Breast epithelium (tissue), 4 donors: ENCODE measurements at regions not wholly inside any gene's neighbourhood (a gene's known extent, or its start where the extent isn't known, plus 50 kb on each side); places are given as distances from the start of the nearest gene placed in this dataset.

Source experiments
- DNase-seq, 2 donors: peaks; one replicate each; pipeline ENCODE4 v3.0.0-alpha.2; 2019; ENCODE audit warnings: low spot score in 2 of 2
- H3K27ac ChIP-seq, 2 donors: fragments of 200-600 bp; sonication (generic) in 1 of 2; one replicate each; pipeline ENCODE4 v1.5.1; 2016 to 2019; ENCODE audit warnings: mild to moderate bottlenecking in 1 of 2
- H3K27me3 ChIP-seq, 2 donors: fragments of 200-600 bp; sonication (generic) in 1 of 2; one replicate each; pipeline versions ENCODE4 v1.5.1 to v1.6.0; 2017 to 2019; ENCODE audit warnings: control low read depth in 1 of 2, mild to moderate bottlenecking in 1 of 2
- H3K36me3 ChIP-seq: fragments of 200-600 bp; one replicate; pipeline ENCODE4 v1.5.1; 2019
- H3K4me1 ChIP-seq, 2 donors: fragments of 200-600 bp; sonication (generic); one replicate each; pipeline ENCODE4 v1.5.1; 2016 to 2019; ENCODE audit warnings: control low read depth in 1 of 2
- H3K4me3 ChIP-seq, 3 donors: fragments of 200-600 bp; sonication (generic); 1 replicate in 2 of 3; 2 replicates in 1 of 3; pipeline ENCODE4 v1.5.1; 2016 to 2019; ENCODE audit warnings: mild to moderate bottlenecking in 3 of 3, moderate library complexity in 2 of 3
- H3K9me3 ChIP-seq, 2 donors: fragments of 200-600 bp; sonication (generic) in 1 of 2; one replicate each; pipeline ENCODE4 v1.5.1; 2016 to 2019; ENCODE audit warnings: control low read depth in 1 of 2
- CTCF ChIP-seq, 3 donors: fragments of 450-650 bp; IDR thresholded peaks; one replicate each; pipeline ENCODE4 v1.5.1; 2016 to 2017; ENCODE audit warnings: antibody characterized with exemption in 3 of 3, mild to moderate bottlenecking in 3 of 3, moderate library complexity in 3 of 3
- POLR2A ChIP-seq: fragments of 450-650 bp; IDR thresholded peaks from one replicate; pipeline ENCODE4 v1.6.1; 2016; ENCODE audit warnings: antibody characterized with exemption, mild to moderate bottlenecking, moderate library complexity
- POLR2AphosphoS5 ChIP-seq, 3 donors: sonication (generic); formaldehyde crosslinking; IDR thresholded peaks; one replicate each; pipeline ENCODE4 v1.6.1; 2017; ENCODE audit warnings: antibody characterized with exemption in 3 of 3
- intact Hi-C: fragments of 100-400 bp; cut with DNase I; formaldehyde crosslinking; loops from one replicate; pipeline ENCODE4 v1.15.1; 2023; ENCODE audit warnings: low total_unique reads

- Histone ChIP-seq H3K36me3 (no peaks in the 10 kb centered on the region), H3K4me3 (no peak overlapping the region), H3K27ac (no peak overlapping the region), H3K4me1 (no peaks in the 10 kb centered on the region), H3K27me3 (no peaks in the 10 kb centered on the region), H3K9me3 (no peaks in the 10 kb centered on the region)
- intact Hi-C loops, result no loop called here
- TF ChIP-seq POLR2AphosphoS5 (IDR thresholded peaks at IDR 0.05), result no peak
- TF ChIP-seq POLR2A, result no peak
- no peak for TF ChIP-seq CTCF (IDR thresholded peaks at IDR 0.05)
- DNase-seq, result no peak
Measured at GRCh38 chr4:148787285-148787684, 345.1 kb upstream of the NR3C2 start.

GRCh38 chr4:148786699-148787098, 344.5 kb upstream of the NR3C2 start:
- no peak overlapping the region for H3K4me3 ChIP-seq
- H3K27me3 ChIP-seq, result no peaks in the 10 kb centered on the region
- H3K9me3 ChIP-seq, result no peaks in the 10 kb centered on the region
- no peak for TF ChIP-seq POLR2A
- TF ChIP-seq POLR2AphosphoS5 (IDR thresholded peaks at IDR 0.05), result no peak
- no peak for TF ChIP-seq CTCF (IDR thresholded peaks at IDR 0.05)
- DNase-seq, result no peak
- no peaks in the 10 kb centered on the region for H3K36me3 ChIP-seq
- intact Hi-C loops, result no loop called here
- no peak overlapping the region for H3K27ac ChIP-seq
- no peaks in the 10 kb centered on the region for H3K4me1 ChIP-seq

- no peaks in the 10 kb centered on the region for H3K4me1 ChIP-seq
- no peak overlapping the region for H3K4me3 ChIP-seq
- no peak overlapping the region for H3K27ac ChIP-seq
- no peaks in the 10 kb centered on the region for H3K36me3 ChIP-seq
- no peaks in the 10 kb centered on the region for H3K9me3 ChIP-seq
- TF ChIP-seq POLR2AphosphoS5 (IDR thresholded peaks at IDR 0.05), result no peak
- TF ChIP-seq POLR2A, result no peak
- TF ChIP-seq CTCF (IDR thresholded peaks at IDR 0.05), result no peak
- no peak for DNase-seq
- no peaks in the 10 kb centered on the region for H3K27me3 ChIP-seq
- intact Hi-C loops, result no loop called here
Measured at GRCh38 chr4:148782284-148782683, 340.1 kb upstream of the NR3C2 start.

- no peak for DNase-seq
- Histone ChIP-seq H3K9me3 (no peaks in the 10 kb centered on the region), H3K27ac (no peak overlapping the region), H3K4me1 (no peaks in the 10 kb centered on the region), H3K4me3 (no peak overlapping the region), H3K36me3 (no peaks in the 10 kb centered on the region), H3K27me3 (no peaks in the 10 kb centered on the region)
- TF ChIP-seq POLR2A, result no peak
- no peak for TF ChIP-seq POLR2AphosphoS5 (IDR thresholded peaks at IDR 0.05)
- no peak for TF ChIP-seq CTCF (IDR thresholded peaks at IDR 0.05)
- intact Hi-C loops, result no loop called here
Measured at GRCh38 chr4:148780426-148781005, 338.3 kb upstream of the NR3C2 start.

- TF ChIP-seq POLR2A (no peak), POLR2AphosphoS5 (IDR thresholded peaks at IDR 0.05) (no peak), CTCF (IDR thresholded peaks at IDR 0.05) (no peak)
- H3K27me3 ChIP-seq, result no peaks in the 10 kb centered on the region
- H3K4me3 ChIP-seq, result no peak overlapping the region
- no peaks in the 10 kb centered on the region for H3K9me3 ChIP-seq
- H3K36me3 ChIP-seq, result no peaks in the 10 kb centered on the region
- no peak for DNase-seq
- no peak overlapping the region for H3K27ac ChIP-seq
- H3K4me1 ChIP-seq, result no peaks in the 10 kb centered on the region
- intact Hi-C loops, result no loop called here
Measured at GRCh38 chr4:148779771-148780170, 337.6 kb upstream of the NR3C2 start.
